Ovary (tissue), 3 donors: ENCODE measurements at regions not wholly inside any gene's neighbourhood (a gene's known extent, or its start where the extent isn't known, plus 50 kb on each side); places are given as distances from the start of the nearest gene placed in this dataset.

Experiments used
- CTCF ChIP-seq, 3 donors: fragments of 450-650 bp in 2 of 3; fragments of 200-600 bp in 1 of 3; IDR thresholded peaks; one replicate each; pipeline versions ENCODE4 v1.5.1 to v1.8.0; 2016 to 2022; ENCODE audit warnings: antibody characterized with exemption in 3 of 3, mild to moderate bottlenecking in 1 of 3
- EP300 ChIP-seq: sonication (generic); formaldehyde crosslinking; IDR thresholded peaks from one replicate; pipeline ENCODE4 v1.6.1; 2017; ENCODE audit warnings: antibody characterized with exemption
- POLR2A ChIP-seq: fragments of 450-650 bp; IDR thresholded peaks from one replicate; pipeline ENCODE4 v1.6.1; 2017; ENCODE audit warnings: antibody characterized with exemption, mild to moderate bottlenecking, moderate library complexity
- donor health status: DM: no; HTN: no; CAD: no.

- no peak for TF ChIP-seq POLR2A
- TF ChIP-seq EP300: no peak
- no peak for TF ChIP-seq CTCF (IDR thresholded peaks at IDR 0.05)
Measured at GRCh38 chr3:152060701-152061100, 187.3 kb downstream of the SUCNR1 start.
